NCI-H82 (cell line): ENCODE measurements at regions not wholly inside any gene's neighbourhood (a gene's known extent, or its start where the extent isn't known, plus 50 kb on each side); places are given as distances from the start of the nearest gene placed in this dataset.

Experiments used
- DNase-seq: peaks from one replicate; lab custom pipeline; 2025; lab: John Stamatoyannopoulos, UW

GRCh38 chr6:16851044-16851540 is 89.8 kb upstream of the ATXN1 start:
- peak; percentile 52 for DNase-seq

DNA sequence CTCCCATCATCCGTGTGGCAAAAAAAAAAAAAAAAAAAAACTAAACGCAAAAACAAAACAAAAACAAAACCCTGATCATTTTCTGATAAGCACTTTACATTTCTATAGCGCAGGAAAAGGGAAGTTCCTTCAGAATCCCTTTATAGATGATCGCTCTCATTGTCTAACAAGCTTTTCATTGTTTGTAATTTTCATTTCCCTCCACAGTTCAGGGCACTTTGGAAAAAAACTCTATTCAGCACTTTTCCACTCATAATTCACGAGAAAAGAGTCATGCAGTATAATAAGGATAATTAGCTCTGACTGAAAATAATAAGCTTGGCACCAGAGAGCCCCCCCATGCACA is 89.4 kb upstream of the ATXN1 start:
- no peak for DNase-seq

- DNase-seq = peak; percentile 6
Measured at GRCh38 chr6:16849988-16850680, 88.9 kb upstream of the ATXN1 start.

- DNase-seq = peak; percentile 59
Measured at GRCh38 chr6:16849280-16849987, 88.2 kb upstream of the ATXN1 start.

GRCh38 chr6:16846399-16846778 is 85.1 kb upstream of the ATXN1 start:
- no peak for DNase-seq

- DNase-seq = no peak
Measured at GRCh38 chr6:16844183-16844582, 82.9 kb upstream of the ATXN1 start.

DNA sequence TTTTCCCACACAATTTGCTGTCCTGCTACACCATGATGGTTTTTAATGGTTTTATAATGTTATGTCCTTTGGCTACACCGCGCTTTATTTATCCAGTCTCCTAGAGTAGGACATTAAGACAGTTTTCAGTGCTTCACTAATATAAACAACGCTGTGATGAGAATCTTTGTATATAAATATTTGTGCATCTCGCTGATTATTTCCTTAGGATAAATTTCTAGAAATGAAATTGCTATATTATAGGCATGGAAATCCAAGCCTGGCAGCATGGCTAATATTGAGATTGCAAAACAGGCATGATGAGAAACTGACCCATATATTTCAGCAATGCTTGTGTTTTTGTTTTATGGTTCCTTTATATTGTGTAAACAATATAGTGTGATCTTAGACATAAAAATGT is 81.4 kb upstream of the ATXN1 start:
- no peak for DNase-seq

DNA sequence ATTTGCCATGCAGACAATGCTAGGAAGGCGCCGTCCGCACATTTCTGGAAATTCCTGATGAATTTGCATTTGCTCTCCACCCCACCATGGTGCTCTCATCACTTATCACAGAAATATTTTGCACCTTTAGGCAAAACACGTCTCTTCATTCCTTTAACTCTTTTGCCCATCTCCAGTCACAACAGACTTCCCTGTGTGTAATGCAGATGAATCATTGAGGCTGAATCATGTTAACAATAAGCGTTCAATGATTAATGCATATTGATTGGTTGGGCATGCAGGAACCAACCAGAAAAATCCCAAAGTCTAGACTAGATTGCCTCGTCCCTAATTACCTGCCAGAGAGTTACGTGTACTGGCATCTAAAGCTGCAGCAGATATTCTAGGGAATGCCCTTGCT is 80.0 kb upstream of the ATXN1 start:
- DNase-seq = no peak

GRCh38 chr6:16840725-16841124 is 79.5 kb upstream of the ATXN1 start:
- no peak for DNase-seq

DNA sequence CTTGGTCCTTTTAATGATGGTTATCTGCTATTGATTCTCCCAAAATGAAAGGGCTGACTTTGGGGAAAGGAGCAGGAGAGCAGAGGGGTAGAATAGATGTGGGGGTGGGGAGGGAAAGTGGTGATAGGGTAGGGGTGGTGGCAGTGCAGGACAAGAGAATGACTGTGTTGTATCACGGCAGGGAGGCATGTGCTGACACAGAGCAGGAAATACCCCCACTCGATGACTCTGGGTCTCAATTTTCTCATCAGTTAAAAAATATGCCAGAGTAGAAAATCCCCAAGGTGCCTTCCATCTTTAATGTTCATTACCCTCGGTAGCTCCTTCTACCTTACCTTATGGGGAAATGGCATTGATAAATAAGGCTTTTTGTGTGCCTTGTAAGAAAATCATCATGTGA is 79.0 kb upstream of the ATXN1 start:
- no peak for DNase-seq

GRCh38 chr6:16839631-16840179 is 78.4 kb upstream of the ATXN1 start:
- no peak for DNase-seq

DNA sequence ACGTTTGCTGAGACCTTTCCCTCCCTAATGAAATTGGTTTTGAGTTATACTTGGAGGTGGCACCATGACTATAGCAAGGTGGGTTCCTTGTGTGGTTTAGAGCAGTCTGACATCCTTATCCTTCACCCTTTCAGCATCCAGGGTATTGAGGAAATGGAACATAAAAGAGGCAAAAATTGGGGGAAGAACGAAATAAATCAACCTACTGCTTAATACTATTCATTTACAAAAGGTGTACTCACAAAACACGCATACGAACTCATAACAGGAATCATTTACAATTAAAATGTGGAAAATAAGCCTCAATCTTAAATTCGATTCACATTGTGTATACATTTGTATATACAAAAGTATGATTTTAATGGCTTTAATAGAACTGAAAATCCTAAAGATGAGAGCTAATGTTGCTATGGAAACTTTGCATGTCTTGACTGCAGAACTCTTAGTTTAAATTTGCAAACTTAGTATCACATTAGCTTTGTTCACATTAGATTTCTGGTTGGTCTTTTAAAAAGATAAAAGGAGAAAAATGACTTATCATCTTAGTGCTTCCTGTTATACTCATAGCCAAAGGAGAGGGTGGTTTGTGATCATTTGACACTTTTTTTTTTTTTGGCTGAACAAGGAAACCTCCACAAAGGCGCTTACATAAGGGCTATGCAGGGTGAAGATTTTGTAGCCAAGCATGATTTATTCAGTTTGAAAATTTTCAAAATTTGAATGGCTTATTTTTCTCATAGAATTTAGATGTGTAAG is 76.1 kb upstream of the ATXN1 start:
- DNase-seq = no peak

GRCh38 chr6:16836144-16836981 is 75.1 kb upstream of the ATXN1 start:
- DNase-seq = no peak

DNA sequence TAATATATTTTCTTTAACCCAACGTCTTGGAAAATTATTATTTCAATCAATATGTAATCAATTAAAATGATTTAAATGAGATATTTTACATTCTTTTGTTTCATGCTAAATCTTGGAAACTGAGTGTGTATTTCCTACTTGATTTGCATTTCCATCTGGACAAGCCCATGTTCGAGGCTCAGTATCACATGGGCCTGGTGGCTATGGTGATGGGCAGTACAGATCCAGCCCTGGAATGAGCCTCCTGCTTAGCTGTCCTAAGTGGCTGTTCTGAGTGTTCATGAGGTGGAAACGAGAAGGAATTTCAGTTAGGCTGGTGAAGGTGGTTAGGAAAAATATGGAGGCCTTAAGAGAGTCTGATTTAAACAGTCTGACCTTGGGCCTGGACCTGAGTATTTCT is 73.0 kb upstream of the ATXN1 start:
- no peak for DNase-seq

GRCh38 chr6:16832721-16833120 is 71.5 kb upstream of the ATXN1 start:
- DNase-seq = peak; percentile 8

DNA sequence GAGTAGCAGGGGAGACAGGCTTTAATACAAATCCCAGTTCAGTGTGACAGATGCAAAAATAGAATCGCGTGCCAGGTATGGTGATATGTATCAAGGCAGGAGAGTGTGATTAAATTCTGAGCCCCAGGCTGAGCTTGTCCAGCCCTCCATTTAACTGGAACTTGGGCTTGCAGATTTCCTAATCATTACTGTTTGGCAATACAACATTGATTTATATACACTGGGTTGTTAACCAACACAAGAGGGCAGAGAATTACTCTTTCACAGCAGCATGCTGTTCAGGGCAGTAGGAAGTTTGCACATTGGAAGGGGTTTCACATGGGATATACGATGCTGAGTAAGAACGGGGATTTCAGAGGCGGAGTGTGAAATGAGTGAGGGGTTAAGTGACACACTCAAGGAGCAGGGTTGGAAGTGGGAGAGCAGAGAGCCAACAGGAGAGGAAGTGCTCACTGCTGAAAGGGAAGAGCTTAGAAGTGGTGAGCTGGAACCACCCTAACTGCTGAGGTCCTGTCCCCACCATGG is 70.8 kb upstream of the ATXN1 start:
- DNase-seq = no peak

GRCh38 chr6:16831136-16831535 is 69.9 kb upstream of the ATXN1 start:
- no peak for DNase-seq

- no peak for DNase-seq
Measured at GRCh38 chr6:16828058-16828457, 66.8 kb upstream of the ATXN1 start.

DNA sequence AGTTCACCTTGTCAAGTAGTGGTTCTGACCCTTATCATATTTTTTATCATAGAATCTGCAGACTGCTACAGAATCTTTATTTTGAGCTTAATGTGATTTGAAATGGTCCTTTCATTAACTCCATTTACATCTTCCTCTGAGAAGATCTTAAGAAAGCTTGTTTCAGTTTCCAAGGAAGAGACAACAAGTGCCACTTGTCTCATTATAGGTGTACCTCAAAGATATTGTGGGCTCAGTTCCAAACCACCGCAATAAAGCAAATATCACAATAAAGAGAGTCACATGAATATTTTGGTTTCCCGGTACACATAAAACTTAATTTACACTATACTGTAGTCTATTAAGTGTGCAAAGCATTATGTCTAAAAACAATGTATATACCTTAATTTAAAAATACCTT is 66.4 kb upstream of the ATXN1 start:
- DNase-seq = no peak

DNA sequence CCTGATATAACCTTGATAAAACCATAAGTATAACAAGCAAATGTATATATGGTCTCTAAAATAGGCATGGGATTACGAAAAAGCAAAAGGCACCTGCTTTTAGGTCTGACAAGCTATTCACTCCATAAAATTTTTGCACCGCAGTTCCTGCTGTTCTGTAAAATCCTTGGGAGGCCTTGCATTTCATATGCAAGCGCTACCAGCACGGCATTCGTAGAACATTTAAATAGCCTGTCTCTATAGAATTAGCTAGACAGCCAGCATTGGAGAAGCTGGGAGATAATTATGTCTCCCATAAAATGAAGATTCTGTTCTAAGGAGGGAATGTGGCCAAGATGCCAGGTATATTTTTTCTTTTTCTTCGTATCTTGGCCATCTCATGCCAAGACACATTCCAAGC is 64.5 kb upstream of the ATXN1 start:
- DNase-seq = no peak

DNA sequence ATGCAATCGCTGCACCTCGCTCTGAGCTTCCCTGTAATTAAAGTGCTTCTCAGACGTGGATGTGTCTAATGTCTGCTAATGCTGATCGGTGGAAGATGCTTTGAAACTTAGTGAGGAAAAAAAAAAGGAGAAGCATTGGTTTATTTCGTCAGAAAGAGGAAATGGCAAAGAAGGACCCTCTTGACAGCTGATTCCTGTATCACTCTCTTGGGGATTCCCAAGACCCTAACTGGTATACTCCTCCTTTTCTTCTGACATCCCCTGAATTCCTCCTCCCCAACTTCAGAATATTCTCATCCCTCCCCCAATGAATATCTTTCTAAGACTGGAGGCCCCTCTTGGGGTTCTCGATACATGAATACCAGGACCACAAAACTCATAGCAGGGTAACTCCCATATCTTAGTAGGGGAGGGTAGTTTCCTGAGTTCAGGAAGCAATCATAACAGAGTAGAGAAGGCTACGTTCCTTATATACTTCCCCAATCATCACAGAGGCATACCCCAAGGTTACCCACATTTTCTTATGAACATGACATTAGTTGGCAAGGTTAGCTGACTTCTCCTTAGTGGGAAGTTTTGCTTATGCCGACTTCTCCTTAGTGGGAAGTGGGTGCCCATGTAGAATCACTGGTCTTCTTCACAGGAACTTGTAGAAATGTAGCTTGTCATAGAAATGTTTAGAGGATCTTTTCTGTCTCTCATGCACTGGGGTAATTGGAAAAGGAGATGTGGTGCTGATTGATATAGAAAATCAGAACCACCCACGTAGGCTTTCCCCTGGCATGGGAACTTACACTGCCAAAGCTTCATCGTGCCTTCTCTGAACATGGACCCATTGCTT is 63.8 kb upstream of the ATXN1 start:
- DNase-seq = no peak
